ENCODE measurements at regions not wholly inside any gene's neighbourhood (a gene's known extent, or its start where the extent isn't known, plus 50 kb on each side); places are given as distances from the start of the nearest gene placed in this dataset.

- no peak for TF ChIP-seq CTCF (IDR thresholded peaks at IDR 0.05; ENCODE audit: poor library complexity, severe bottlenecking)
- no peak for DNase-seq (ENCODE audit: low spot score)
- ATAC-seq (ENCODE audit: low read depth), result no peak
- Histone ChIP-seq H3K4me3 (ENCODE audit: severe bottlenecking) (no peak overlapping the region), H3K27ac (ENCODE audit: poor library complexity, severe bottlenecking) (no peak overlapping the region), H3K4me1 (ENCODE audit: insufficient read depth, poor library complexity, severe bottlenecking) (peaks cover 3% of the 10 kb centered on the region), H3K27me3 (ENCODE audit: insufficient read depth, poor library complexity, severe bottlenecking) (no peaks in the 10 kb centered on the region), H3K36me3 (ENCODE audit: low read depth) (no peaks in the 10 kb centered on the region), H3K9me3 (ENCODE audit: severe bottlenecking) (no peaks in the 10 kb centered on the region)
Observed at GRCh38 chr10:44193567-44194220, 191.2 kb downstream of the CXCL12 start.

GRCh38 chr10:44193166-44193565 is 191.7 kb downstream of the CXCL12 start:
- no peaks in the 10 kb centered on the region for H3K36me3 ChIP-seq (ENCODE audit: low read depth)
- no peak overlapping the region for H3K27ac ChIP-seq (ENCODE audit: poor library complexity, severe bottlenecking)
- H3K4me1 ChIP-seq (ENCODE audit: insufficient read depth, poor library complexity, severe bottlenecking), result peaks cover 3% of the 10 kb centered on the region
- no peak overlapping the region for H3K4me3 ChIP-seq (ENCODE audit: severe bottlenecking)
- no peaks in the 10 kb centered on the region for H3K9me3 ChIP-seq (ENCODE audit: severe bottlenecking)
- no peak for DNase-seq (ENCODE audit: low spot score)
- H3K27me3 ChIP-seq (ENCODE audit: insufficient read depth, poor library complexity, severe bottlenecking), result no peaks in the 10 kb centered on the region
- no peak for ATAC-seq (ENCODE audit: low read depth)
- TF ChIP-seq CTCF (IDR thresholded peaks at IDR 0.05; ENCODE audit: poor library complexity, severe bottlenecking), result no peak

- H3K4me1 ChIP-seq (ENCODE audit: insufficient read depth, poor library complexity, severe bottlenecking), result peaks cover 3% of the 10 kb centered on the region
- H3K4me3 ChIP-seq (ENCODE audit: severe bottlenecking), result no peak overlapping the region
- H3K9me3 ChIP-seq (ENCODE audit: severe bottlenecking), result no peaks in the 10 kb centered on the region
- H3K36me3 ChIP-seq (ENCODE audit: low read depth), result no peaks in the 10 kb centered on the region
- TF ChIP-seq CTCF (IDR thresholded peaks at IDR 0.05; ENCODE audit: poor library complexity, severe bottlenecking), result no peak
- no peak overlapping the region for H3K27ac ChIP-seq (ENCODE audit: poor library complexity, severe bottlenecking)
- no peaks in the 10 kb centered on the region for H3K27me3 ChIP-seq (ENCODE audit: insufficient read depth, poor library complexity, severe bottlenecking)
- ATAC-seq (ENCODE audit: low read depth) (no peak), DNase-seq (ENCODE audit: low spot score) (no peak)
Observed at GRCh38 chr10:44192435-44192834, 192.5 kb downstream of the CXCL12 start.

GRCh38 chr10:44190541-44190940 is 194.4 kb downstream of the CXCL12 start:
- ATAC-seq (ENCODE audit: low read depth), result no peak
- Histone ChIP-seq H3K36me3 (ENCODE audit: low read depth) (no peaks in the 10 kb centered on the region), H3K4me1 (ENCODE audit: insufficient read depth, poor library complexity, severe bottlenecking) (peaks cover under 1% of the 10 kb centered on the region), H3K4me3 (ENCODE audit: severe bottlenecking) (no peak overlapping the region), H3K27me3 (ENCODE audit: insufficient read depth, poor library complexity, severe bottlenecking) (no peaks in the 10 kb centered on the region), H3K9me3 (ENCODE audit: severe bottlenecking) (no peaks in the 10 kb centered on the region), H3K27ac (ENCODE audit: poor library complexity, severe bottlenecking) (no peak overlapping the region)
- no peak for DNase-seq (ENCODE audit: low spot score)
- TF ChIP-seq CTCF (IDR thresholded peaks at IDR 0.05; ENCODE audit: poor library complexity, severe bottlenecking), result no peak

GRCh38 chr10:44186821-44187220 is 198.1 kb downstream of the CXCL12 start:
- no peak for TF ChIP-seq CTCF (IDR thresholded peaks at IDR 0.05; ENCODE audit: poor library complexity, severe bottlenecking)
- Histone ChIP-seq H3K27ac (ENCODE audit: poor library complexity, severe bottlenecking) (no peak overlapping the region), H3K27me3 (ENCODE audit: insufficient read depth, poor library complexity, severe bottlenecking) (no peaks in the 10 kb centered on the region), H3K4me1 (ENCODE audit: insufficient read depth, poor library complexity, severe bottlenecking) (no peaks in the 10 kb centered on the region), H3K9me3 (ENCODE audit: severe bottlenecking) (no peaks in the 10 kb centered on the region), H3K4me3 (ENCODE audit: severe bottlenecking) (no peak overlapping the region), H3K36me3 (ENCODE audit: low read depth) (no peaks in the 10 kb centered on the region)
- DNase-seq (ENCODE audit: low spot score) (no peak), ATAC-seq (ENCODE audit: low read depth) (no peak)

Data from RWPE2 (cell line).